PC-9 (cell line): ENCODE measurements at regions not wholly inside any gene's neighbourhood (a gene's known extent, or its start where the extent isn't known, plus 50 kb on each side); places are given as distances from the start of the nearest gene placed in this dataset.

Experiments
- BruUV-seq: library from RNA; stranded (reverse); fragments of 400-500 nt; replicated peaks from 2 replicates; lab custom pipeline; 2021; lab: Mats Ljungman, UMichigan
- CTCF ChIA-PET: fragments of 300-600 bp; sonication (Branson Sonifier 250); formaldehyde crosslinking; loops from one replicate; lab custom pipeline; 2022; ENCODE audit warnings: antibody characterized with exemption; lab: Charles Lee
- POLR2A ChIA-PET: fragments of 300-600 bp; sonication (Branson Sonifier 250); formaldehyde crosslinking; loops from one replicate; lab custom pipeline; 2022; ENCODE audit warnings: antibody characterized with exemption; ENCODE audit not compliant: unreplicated experiment; lab: Charles Lee
- DNase-seq, 2 experiments: peaks; one replicate each; pipeline versions ENCODE4 v3.0.0 to v3.0.0-alpha.2; 2015 to 2022; ENCODE audit warnings: mixed read lengths in 1 of 2
- H2AFZ ChIP-seq: fragments of 200-600 bp; sonication (generic); 2 replicates; pipeline ENCODE4 v1.8.1; 2017; ENCODE audit warnings: antibody characterized with exemption
- H3F3A ChIP-seq: fragments of 200-600 bp; sonication (generic); 2 replicates; pipeline ENCODE4 v1.8.1; 2017; ENCODE audit warnings: antibody characterized with exemption, mild to moderate bottlenecking, low read depth; ENCODE audit not compliant: insufficient read depth
- H3K27ac ChIP-seq: fragments of 200-600 bp; sonication (generic); 2 replicates; pipeline ENCODE4 v1.6.1; 2016; ENCODE audit warnings: mixed run types
- H3K27me3 ChIP-seq: fragments of 200-600 bp; sonication (generic); 2 replicates; pipeline ENCODE4 v1.6.1; 2016; ENCODE audit warnings: low read depth, mixed run types; ENCODE audit not compliant: insufficient read depth
- H3K36me3 ChIP-seq: fragments of 200-600 bp; sonication (generic); 2 replicates; pipeline ENCODE4 v1.6.1; 2016; ENCODE audit warnings: low read depth, mixed run types
- H3K4me1 ChIP-seq: fragments of 200-600 bp; sonication (generic); replicated peaks from 2 replicates; pipeline ENCODE4 v1.6.1; 2016; ENCODE audit warnings: mixed run types; ENCODE audit not compliant: insufficient read depth
- H3K4me2 ChIP-seq: fragments of 200-600 bp; sonication (generic); 2 replicates; pipeline ENCODE4 v1.6.1; 2017; ENCODE audit warnings: mixed run types
- H3K4me3 ChIP-seq: fragments of 200-600 bp; sonication (generic); 2 replicates; pipeline ENCODE4 v1.6.1; 2016; ENCODE audit warnings: mixed run types
- H3K79me2 ChIP-seq: fragments of 200-600 bp; sonication (generic); 2 replicates; pipeline ENCODE4 v1.6.1; 2017; ENCODE audit warnings: low read depth, mixed run types
- H3K9me2 ChIP-seq: fragments of 200-600 bp; sonication (generic); 2 replicates; pipeline ENCODE4 v1.8.1; 2017; ENCODE audit warnings: mild to moderate bottlenecking; ENCODE audit not compliant: insufficient read depth
- H3K9me3 ChIP-seq: fragments of 200-600 bp; sonication (generic); 2 replicates; pipeline ENCODE4 v1.8.1; 2016; ENCODE audit warnings: low read depth; ENCODE audit not compliant: insufficient read depth
- H4K20me1 ChIP-seq: fragments of 200-600 bp; sonication (generic); 2 replicates; pipeline ENCODE4 v1.8.1; 2017; ENCODE audit not compliant: insufficient read depth
- EZH2 ChIP-seq: fragments of 200-600 bp; sonication (generic); IDR thresholded peaks from 2 replicates; pipeline ENCODE4 v1.8.0; 2017; ENCODE audit warnings: antibody characterized with exemption, low read depth
- intact Hi-C: fragments of 100-400 bp; cut with micrococcal nuclease; formaldehyde crosslinking; loops from one replicate; pipeline ENCODE4 v1.10.0; 2022; ENCODE audit not compliant: unreplicated experiment
- TF ChIP-seq, protein P1 (sequence below): fragments of 200-600 bp; sonication (generic); conservative IDR thresholded peaks from 2 replicates; pipeline ENCODE4 v1.6.1; 2017; ENCODE audit warnings: mixed run types, antibody characterized with exemption, mild to moderate bottlenecking, moderate library complexity

GRCh38 chr7:109226699-109227098, 657.0 kb downstream of the DNAJB9 start:
- Histone ChIP-seq H3K79me2 (no peaks in the 10 kb centered on the region), H3K4me3 (no peak overlapping the region), H3K36me3 (no peaks in the 10 kb centered on the region), H3F3A (no peaks in the 10 kb centered on the region), H3K27me3 (no peaks in the 10 kb centered on the region), H2AFZ (no peak overlapping the region), H3K4me2 (no peak overlapping the region), H3K9me3 (no peaks in the 10 kb centered on the region), H3K27ac (no peak overlapping the region), H4K20me1 (no peaks in the 10 kb centered on the region), H3K4me1 (no peaks in the 10 kb centered on the region), H3K9me2 (no peaks in the 10 kb centered on the region)
- TF ChIP-seq, protein P1, sequence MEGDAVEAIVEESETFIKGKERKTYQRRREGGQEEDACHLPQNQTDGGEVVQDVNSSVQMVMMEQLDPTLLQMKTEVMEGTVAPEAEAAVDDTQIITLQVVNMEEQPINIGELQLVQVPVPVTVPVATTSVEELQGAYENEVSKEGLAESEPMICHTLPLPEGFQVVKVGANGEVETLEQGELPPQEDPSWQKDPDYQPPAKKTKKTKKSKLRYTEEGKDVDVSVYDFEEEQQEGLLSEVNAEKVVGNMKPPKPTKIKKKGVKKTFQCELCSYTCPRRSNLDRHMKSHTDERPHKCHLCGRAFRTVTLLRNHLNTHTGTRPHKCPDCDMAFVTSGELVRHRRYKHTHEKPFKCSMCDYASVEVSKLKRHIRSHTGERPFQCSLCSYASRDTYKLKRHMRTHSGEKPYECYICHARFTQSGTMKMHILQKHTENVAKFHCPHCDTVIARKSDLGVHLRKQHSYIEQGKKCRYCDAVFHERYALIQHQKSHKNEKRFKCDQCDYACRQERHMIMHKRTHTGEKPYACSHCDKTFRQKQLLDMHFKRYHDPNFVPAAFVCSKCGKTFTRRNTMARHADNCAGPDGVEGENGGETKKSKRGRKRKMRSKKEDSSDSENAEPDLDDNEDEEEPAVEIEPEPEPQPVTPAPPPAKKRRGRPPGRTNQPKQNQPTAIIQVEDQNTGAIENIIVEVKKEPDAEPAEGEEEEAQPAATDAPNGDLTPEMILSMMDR: no peak
- no peak for DNase-seq
- BruUV-seq: no TSS peak
- ChIA-PET CTCF (no interaction called here), POLR2A (interaction anchor here (0.7 kb wide), 1 partner anchor 11 kb away, joined by 3 read pairs; no protein-coding TSS in a partner anchor)
- intact Hi-C loops: no loop called here

GRCh38 chr7:109235316-109235715, 665.6 kb downstream of the DNAJB9 start:
- no TSS peak for BruUV-seq
- CTCF ChIA-PET: no interaction called here

GRCh38 chr7:109246330-109247077, 676.8 kb downstream of the DNAJB9 start:
- CTCF ChIA-PET: no interaction called here
- no peaks in the 10 kb centered on the region for H3K79me2 ChIP-seq
- intact Hi-C loops: no loop called here
- no TSS peak for BruUV-seq
- TF ChIP-seq, protein P1: no peak
- TF ChIP-seq EZH2: no peak
- H3K9me3 ChIP-seq: no peaks in the 10 kb centered on the region
- no peaks in the 10 kb centered on the region for H3K36me3 ChIP-seq
- no peaks in the 10 kb centered on the region for H3K27me3 ChIP-seq
- peaks cover 21% of the 10 kb centered on the region for H3K4me1 ChIP-seq
- H3K27ac ChIP-seq: peak overlapping the region; percentile 54
- H2AFZ ChIP-seq: peak overlapping the region; percentile 46; the same call in 1 of the 2 replicates
- POLR2A ChIA-PET: interaction anchor here (0.6 kb wide), 1 partner anchor 23 kb away, joined by 3 read pairs; no protein-coding TSS in a partner anchor
- peak; percentile 50 to 59 for DNase-seq
- peak overlapping the region; percentile 28; the same call in 1 of the 2 replicates for H3K4me3 ChIP-seq
- 0 out of 2 replicates have a peak, but pooled peaks cover 4% of the 10 kb centered on the region for H3K9me2 ChIP-seq
- H4K20me1 ChIP-seq: no peaks in the 10 kb centered on the region
- no peaks in the 10 kb centered on the region for H3F3A ChIP-seq
- peak overlapping the region; percentile 63 for H3K4me2 ChIP-seq

More at GRCh38 chr7:109235316-109235715, 665.6 kb downstream of the DNAJB9 start:
- Histone ChIP-seq H3K4me1 (no peaks in the 10 kb centered on the region), H3K9me3 (no peaks in the 10 kb centered on the region), H2AFZ (no peak overlapping the region), H3F3A (no peaks in the 10 kb centered on the region), H4K20me1 (no peaks in the 10 kb centered on the region), H3K4me3 (no peak overlapping the region), H3K27ac (no peak overlapping the region), H3K36me3 (no peaks in the 10 kb centered on the region), H3K79me2 (no peaks in the 10 kb centered on the region), H3K9me2 (no peaks in the 10 kb centered on the region), H3K27me3 (no peaks in the 10 kb centered on the region), H3K4me2 (no peak overlapping the region)
- POLR2A ChIA-PET: no interaction called here
- DNase-seq: no peak
- no peak for TF ChIP-seq EZH2
- TF ChIP-seq, protein P1: no peak
- intact Hi-C loops: no loop called here
